GM12874 (cell line): ENCODE measurements at regions not wholly inside any gene's neighbourhood (a gene's known extent, or its start where the extent isn't known, plus 50 kb on each side); places are given as distances from the start of the nearest gene placed in this dataset.

Experiments
- CTCF ChIP-seq: IDR thresholded peaks from 2 replicates; pipeline ENCODE4 v1.5.1; 2011; ENCODE audit warnings: low read depth, mild to moderate bottlenecking, control low read depth, low read length, moderate library complexity; ENCODE audit not compliant: insufficient read depth

- no peak for TF ChIP-seq CTCF
These were observed 368.8 kb downstream of the MAGEE1 start for GRCh38 chrX:76796311-76796710.

- no peak for TF ChIP-seq CTCF
These were observed 375.2 kb downstream of the MAGEE1 start for GRCh38 chrX:76802708-76803107.

GRCh38 chrX:76815754-76816153, 388.2 kb downstream of the MAGEE1 start:
- TF ChIP-seq CTCF: no peak

GRCh38 chrX:76821276-76821675, 393.8 kb downstream of the MAGEE1 start:
- no peak for TF ChIP-seq CTCF

GRCh38 chrX:76827672-76828071, 400.2 kb downstream of the MAGEE1 start:
- no peak for TF ChIP-seq CTCF

- 0 out of 2 replicates have a peak, but pooled peaks have one; percentile 19 for TF ChIP-seq CTCF
These were observed 423.3 kb downstream of the MAGEE1 start for GRCh38 chrX:76850851-76851250.

GRCh38 chrX:76862509-76862908, 435.0 kb downstream of the MAGEE1 start:
- no peak for TF ChIP-seq CTCF

GRCh38 chrX:76893930-76894329, 466.4 kb downstream of the MAGEE1 start:
- TF ChIP-seq CTCF: no peak
